H54 (cell line): ENCODE measurements at regions not wholly inside any gene's neighbourhood (a gene's known extent, or its start where the extent isn't known, plus 50 kb on each side); places are given as distances from the start of the nearest gene placed in this dataset.

ENCODE experiments used
- DNase-seq: peaks from one replicate; pipeline ENCODE4 v3.0.0; 2011; ENCODE audit warnings: low spot score, mixed read lengths; ENCODE audit not compliant: insufficient read length
- FAIRE-seq: peaks from 3 replicates; lab custom pipeline; 2011; peaks lifted over from hg19 to GRCh38; lab: Jason Lieb, UNC
- POLR2A ChIP-seq: IDR thresholded peaks from 2 replicates; pipeline ENCODE4 v1.6.1; 2011; ENCODE audit warnings: low read depth, mild to moderate bottlenecking, low read length

- FAIRE-seq (no peak), DNase-seq (no peak)
- TF ChIP-seq POLR2A: no peak
Observed at GRCh38 chr2:147067136-147067535, 777.7 kb upstream of the ACVR2A start.

GRCh38 chr2:147062073-147062472, 782.8 kb upstream of the ACVR2A start:
- FAIRE-seq: no peak
- TF ChIP-seq POLR2A: no peak

DNA sequence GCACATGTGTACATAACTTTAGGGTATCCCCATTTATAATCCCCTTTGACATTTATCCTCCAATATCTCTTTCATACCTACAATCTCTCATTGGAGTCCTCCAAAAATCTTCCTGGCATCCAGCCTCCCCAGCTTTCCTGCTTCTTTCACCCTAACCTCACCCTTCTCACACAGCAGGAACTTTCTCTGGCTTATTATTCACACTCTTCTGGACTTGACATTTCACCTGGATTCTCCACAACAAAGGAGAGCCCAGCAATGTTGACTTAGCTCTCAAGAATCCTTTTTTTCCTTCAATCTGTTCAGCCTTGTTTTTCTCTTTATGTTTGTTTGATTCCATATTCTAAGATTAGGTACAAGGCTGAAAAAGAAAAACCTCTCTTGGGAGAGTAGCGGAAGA, 783.6 kb upstream of the ACVR2A start:
- DNase-seq (no peak), FAIRE-seq (no peak)
- no peak for TF ChIP-seq POLR2A

More at GRCh38 chr2:147062073-147062472, 782.8 kb upstream of the ACVR2A start:
- no peak for DNase-seq

GRCh38 chr2:147057892-147058490, 786.8 kb upstream of the ACVR2A start:
- FAIRE-seq: no peak
- no peak for DNase-seq
- no peak for TF ChIP-seq POLR2A

DNA sequence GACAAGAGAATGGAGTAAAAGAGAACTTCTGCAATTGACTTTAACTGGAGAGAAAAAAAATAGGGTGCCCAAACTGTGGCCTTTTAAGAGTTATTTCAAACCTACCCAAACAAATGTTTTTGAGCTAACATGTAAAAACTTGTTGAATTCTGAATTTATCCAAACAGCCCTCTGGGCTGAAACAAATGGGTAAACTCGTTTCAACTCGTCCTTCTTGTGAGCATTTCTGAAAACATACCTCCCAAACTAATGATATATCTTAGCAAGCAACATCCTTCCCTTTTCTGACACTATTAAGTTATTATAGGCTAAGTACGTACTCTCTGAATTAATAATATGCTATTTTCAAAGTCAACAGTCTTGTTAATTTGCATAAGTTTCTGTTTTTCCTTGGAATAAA, 793.0 kb upstream of the ACVR2A start:
- DNase-seq (no peak), FAIRE-seq (no peak)
- TF ChIP-seq POLR2A: no peak

DNA sequence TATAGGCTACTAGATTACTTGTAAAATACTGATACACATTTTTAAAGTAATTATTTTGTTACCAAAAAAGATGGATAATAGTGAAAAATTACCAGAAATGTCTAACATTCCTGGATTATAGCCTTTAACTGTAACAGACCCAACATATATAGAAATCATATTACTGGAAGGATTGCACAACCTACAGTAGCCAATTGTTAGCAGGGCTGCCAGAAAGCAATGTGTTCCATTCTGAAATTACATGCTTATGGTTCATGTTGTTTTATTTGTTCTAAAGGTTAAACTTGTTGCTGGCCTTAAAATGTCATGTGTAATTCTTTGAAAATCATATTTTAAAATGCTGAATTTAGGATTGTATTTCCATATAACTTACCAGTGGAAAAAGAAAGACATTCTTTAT, 793.6 kb upstream of the ACVR2A start:
- no peak for TF ChIP-seq POLR2A
- FAIRE-seq (no peak), DNase-seq (no peak)

DNA sequence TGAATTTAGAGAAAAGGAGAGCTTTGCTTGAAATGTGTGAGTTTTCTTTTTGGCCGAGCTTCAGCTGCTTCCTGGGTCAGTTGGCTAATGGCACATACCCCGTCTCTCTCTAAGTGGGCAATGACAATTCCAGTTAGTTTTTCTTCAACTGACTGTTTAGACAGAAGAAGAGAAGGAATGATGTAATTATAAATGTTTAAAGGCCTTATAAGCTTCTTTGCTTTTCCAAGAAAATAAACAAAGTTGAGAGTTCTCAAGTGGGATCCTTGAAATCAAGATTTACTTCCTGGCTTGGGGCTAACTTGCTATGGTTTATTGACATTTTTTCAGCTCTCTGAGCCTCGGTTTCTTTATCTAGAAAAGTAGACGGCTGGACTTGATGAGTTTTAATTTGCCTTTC, 794.9 kb upstream of the ACVR2A start:
- DNase-seq (no peak), FAIRE-seq (no peak)
- no peak for TF ChIP-seq POLR2A

- FAIRE-seq (no peak), DNase-seq (no peak)
- no peak for TF ChIP-seq POLR2A
Observed at GRCh38 chr2:147046473-147046872, 798.4 kb upstream of the ACVR2A start.

DNA sequence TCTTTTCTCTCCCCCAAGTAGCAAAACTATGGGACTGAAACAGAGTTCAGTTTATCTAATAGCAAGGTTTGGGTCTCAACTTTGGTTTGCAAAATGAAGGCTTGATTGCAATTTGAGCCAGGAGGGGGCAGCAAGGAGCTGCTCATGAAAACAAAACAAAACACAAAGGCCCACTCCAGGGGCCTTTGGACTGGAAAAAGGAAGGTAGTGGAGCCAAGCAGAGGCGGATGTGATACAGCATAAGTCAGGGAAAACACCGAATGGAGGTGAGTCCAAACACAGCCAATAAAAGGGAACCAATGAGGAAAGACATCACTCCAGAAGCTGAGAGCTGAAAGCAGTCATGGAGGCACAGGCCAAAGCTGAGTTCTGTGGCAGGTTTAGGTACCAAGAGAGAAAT, 799.7 kb upstream of the ACVR2A start:
- TF ChIP-seq POLR2A: no peak
- FAIRE-seq (no peak), DNase-seq (no peak)

GRCh38 chr2:147041121-147041494, 803.7 kb upstream of the ACVR2A start:
- DNase-seq (no peak), FAIRE-seq (no peak)
- TF ChIP-seq POLR2A: no peak

DNA sequence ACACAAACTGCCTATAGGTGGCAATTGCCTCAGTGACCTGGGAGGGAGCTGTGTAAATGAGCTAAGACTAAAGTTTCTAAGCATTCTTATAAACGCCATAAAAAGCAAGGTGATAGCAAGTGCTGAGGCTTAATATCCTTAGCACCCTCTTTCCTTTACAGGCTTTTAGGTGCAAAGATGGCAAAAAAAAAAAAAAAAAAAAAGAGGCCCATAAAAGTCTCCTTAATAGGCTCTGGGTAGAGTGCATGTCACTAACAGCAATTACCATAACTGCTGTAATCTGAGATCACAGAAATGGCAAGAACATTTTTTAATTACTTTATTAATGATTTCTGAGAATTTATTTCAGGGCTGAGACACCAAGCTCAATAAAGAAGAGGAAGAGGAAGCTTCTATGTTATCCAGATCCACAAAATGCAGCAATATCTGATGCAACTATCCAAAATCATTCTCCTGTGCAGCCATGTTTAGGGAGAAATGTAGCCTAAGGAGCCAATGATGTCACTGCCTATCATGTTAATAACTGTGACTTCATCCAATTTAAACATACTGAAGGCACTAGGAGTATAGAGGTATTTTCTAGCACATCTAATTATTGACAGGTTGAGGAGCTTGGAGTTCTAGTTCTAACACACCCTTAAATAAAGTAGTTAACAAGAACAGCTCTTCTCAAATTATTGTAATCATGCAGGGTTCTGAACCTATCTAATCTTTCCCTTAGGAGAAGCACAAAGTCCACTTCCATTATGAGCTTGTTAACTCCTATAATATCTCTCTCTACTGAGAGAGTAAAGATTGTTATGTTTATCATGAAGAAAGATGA, 804.3 kb upstream of the ACVR2A start:
- FAIRE-seq (no peak), DNase-seq (no peak)
- TF ChIP-seq POLR2A: no peak

- no peak for DNase-seq
- TF ChIP-seq POLR2A: no peak
- no peak for FAIRE-seq
Observed at GRCh38 chr2:147037048-147037447, 807.8 kb upstream of the ACVR2A start.

DNA sequence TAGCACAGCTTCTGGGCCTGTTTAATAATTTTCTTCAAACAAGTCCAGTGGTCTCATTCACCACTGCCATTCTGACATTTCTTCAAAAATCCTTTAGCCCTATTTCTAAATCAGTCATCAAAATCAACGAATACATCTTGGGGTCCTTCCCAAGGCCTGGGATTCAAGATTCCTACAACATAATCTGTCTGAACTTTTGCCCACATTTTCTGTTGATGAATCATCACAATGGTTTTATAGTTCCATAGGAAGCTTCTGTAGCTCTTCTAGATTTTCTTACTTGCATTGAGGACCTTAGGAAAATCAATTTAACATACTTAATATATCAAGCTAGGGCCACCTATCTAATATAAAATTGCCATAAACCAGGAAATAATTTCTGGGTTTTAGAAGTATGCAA, 811.8 kb upstream of the ACVR2A start:
- DNase-seq (no peak), FAIRE-seq (no peak)
- TF ChIP-seq POLR2A: no peak

GRCh38 chr2:147031897-147032296, 812.9 kb upstream of the ACVR2A start:
- DNase-seq: no peak
- TF ChIP-seq POLR2A: no peak
- no peak for FAIRE-seq
